ENCODE measurements at regions not wholly inside any gene's neighbourhood (a gene's known extent, or its start where the extent isn't known, plus 50 kb on each side); places are given as distances from the start of the nearest gene placed in this dataset.
"Not testable (repeated sequence)": the region's sequence is repeated elsewhere in the genome, so short reads cannot be mapped to it uniquely, and the experiment has no call there.

GRCh38 chr10:57689596-57690297 is 577.9 kb downstream of the IPMK start:
- no peak for DNase-seq

- no peak for DNase-seq
Observed at GRCh38 chr10:57679916-57680315, 587.8 kb downstream of the IPMK start.

- DNase-seq, result no peak
Observed at GRCh38 chr10:57675125-57675524, 592.6 kb downstream of the IPMK start.

GRCh38 chr10:57673446-57673960 is 594.2 kb downstream of the IPMK start:
- DNase-seq, result no peak

GRCh38 chr10:57664815-57665214 is 602.9 kb downstream of the IPMK start:
- no peak for DNase-seq

GRCh38 chr10:57663401-57663800 is 604.3 kb downstream of the IPMK start:
- no peak for DNase-seq

GRCh38 chr10:57661206-57661605 is 606.5 kb downstream of the IPMK start:
- no peak for DNase-seq

GRCh38 chr10:57657164-57657765 is 610.4 kb downstream of the IPMK start:
- peak; percentile 17 for DNase-seq

GRCh38 chr10:57654856-57655255 is 612.8 kb downstream of the IPMK start:
- DNase-seq, result no peak

GRCh38 chr10:57645108-57645507 is 622.6 kb downstream of the IPMK start:
- not testable (repeated sequence) for DNase-seq

GRCh38 chr10:57638411-57638810 is 629.3 kb downstream of the IPMK start:
- no peak for DNase-seq

- DNase-seq, result no peak
Observed at GRCh38 chr10:57628592-57629284, 639.0 kb downstream of the IPMK start.

GRCh38 chr10:57627642-57628178 is 640.0 kb downstream of the IPMK start:
- no peak for DNase-seq

- DNase-seq, result no peak
Observed at GRCh38 chr10:57624856-57625592, 642.7 kb downstream of the IPMK start.

- no peak for DNase-seq
Observed at GRCh38 chr10:57624066-57624465, 643.6 kb downstream of the IPMK start.

- DNase-seq, result no peak
Observed at GRCh38 chr10:57621466-57621865, 646.2 kb downstream of the IPMK start.

- no peak for DNase-seq
Observed at GRCh38 chr10:57605948-57606485, 661.7 kb downstream of the IPMK start.

GRCh38 chr10:57599440-57599839 is 668.3 kb downstream of the IPMK start:
- DNase-seq, result no peak

- no peak for DNase-seq
Observed at GRCh38 chr10:57593983-57594573, 673.6 kb downstream of the IPMK start.

- DNase-seq, result no peak
Observed at GRCh38 chr10:57579926-57580325, 687.8 kb downstream of the IPMK start.

- DNase-seq, result no peak
Observed at GRCh38 chr10:57562211-57562610, 705.5 kb downstream of the IPMK start.
